Upper lobe of right lung (tissue), 1 donor: ENCODE measurements at regions not wholly inside any gene's neighbourhood (a gene's known extent, or its start where the extent isn't known, plus 50 kb on each side); places are given as distances from the start of the nearest gene placed in this dataset.

Experiments used
- ATAC-seq: fragments of 200-7000 bp; cut with Tn5 transposase; one replicate; pipeline ENCODE4 v1.9.1; 2020; ENCODE audit warnings: mild to moderate bottlenecking, moderate library complexity
- DNase-seq: peaks from one replicate; pipeline ENCODE4 v3.0.0-alpha.2; 2020
- H3K27ac ChIP-seq: fragments of 200-600 bp; one replicate; pipeline ENCODE4 v1.8.0; 2022
- H3K27me3 ChIP-seq: fragments of 200-600 bp; one replicate; pipeline ENCODE4 v1.8.0; 2022; ENCODE audit warnings: mild to moderate bottlenecking
- H3K36me3 ChIP-seq: fragments of 200-600 bp; one replicate; pipeline ENCODE4 v1.8.0; 2022
- H3K4me1 ChIP-seq: fragments of 200-600 bp; one replicate; pipeline ENCODE4 v1.8.0; 2022
- H3K4me3 ChIP-seq: fragments of 200-600 bp; one replicate; pipeline ENCODE4 v1.8.0; 2022; ENCODE audit warnings: mild to moderate bottlenecking
- H3K9me3 ChIP-seq: fragments of 200-600 bp; one replicate; pipeline ENCODE4 v1.8.0; 2022
- CTCF ChIP-seq: fragments of 200-600 bp; IDR thresholded peaks from one replicate; pipeline ENCODE4 v1.8.0; 2022; ENCODE audit warnings: antibody characterized with exemption
- intact Hi-C: fragments of 100-400 bp; cut with DNase I; formaldehyde crosslinking; loops from one replicate; pipeline ENCODE4 v1.11.0; 2022
- donor health status: DM: no; HTN: yes; CAD: no; lungs with severe emphysema.

GRCh38 chr3:180319461-180319860 is 282.5 kb upstream of the TTC14 start:
- no peak for ATAC-seq
- Histone ChIP-seq H3K9me3 (no peaks in the 10 kb centered on the region), H3K27me3 (no peaks in the 10 kb centered on the region), H3K36me3 (no peaks in the 10 kb centered on the region), H3K27ac (no peak overlapping the region), H3K4me1 (no peaks in the 10 kb centered on the region), H3K4me3 (no peak overlapping the region)
- DNase-seq: no peak
- no peak for TF ChIP-seq CTCF
- intact Hi-C loops: no loop called here

GRCh38 chr3:180320631-180321030 is 281.3 kb upstream of the TTC14 start:
- intact Hi-C loops: no loop called here
- no peaks in the 10 kb centered on the region for H3K4me1 ChIP-seq
- H3K27me3 ChIP-seq: no peaks in the 10 kb centered on the region
- no peak overlapping the region for H3K27ac ChIP-seq
- H3K9me3 ChIP-seq: no peaks in the 10 kb centered on the region
- no peaks in the 10 kb centered on the region for H3K36me3 ChIP-seq
- DNase-seq (no peak), ATAC-seq (no peak)
- no peak overlapping the region for H3K4me3 ChIP-seq
- TF ChIP-seq CTCF: no peak

GRCh38 chr3:180321534-180321933 is 280.4 kb upstream of the TTC14 start:
- DNase-seq: no peak
- no peaks in the 10 kb centered on the region for H3K9me3 ChIP-seq
- TF ChIP-seq CTCF: no peak
- H3K4me1 ChIP-seq: no peaks in the 10 kb centered on the region
- intact Hi-C loops: no loop called here
- no peaks in the 10 kb centered on the region for H3K27me3 ChIP-seq
- no peaks in the 10 kb centered on the region for H3K36me3 ChIP-seq
- H3K27ac ChIP-seq: no peak overlapping the region
- no peak for ATAC-seq
- no peak overlapping the region for H3K4me3 ChIP-seq

- no peak for TF ChIP-seq CTCF
- ATAC-seq (no peak), DNase-seq (no peak)
- H3K27me3 ChIP-seq: no peaks in the 10 kb centered on the region
- H3K4me3 ChIP-seq: no peak overlapping the region
- no peaks in the 10 kb centered on the region for H3K4me1 ChIP-seq
- H3K36me3 ChIP-seq: no peaks in the 10 kb centered on the region
- no peak overlapping the region for H3K27ac ChIP-seq
- intact Hi-C loops: no loop called here
- no peaks in the 10 kb centered on the region for H3K9me3 ChIP-seq
These were observed 279.1 kb upstream of the TTC14 start for GRCh38 chr3:180322829-180323228.

- no peaks in the 10 kb centered on the region for H3K27me3 ChIP-seq
- no peak overlapping the region for H3K27ac ChIP-seq
- ATAC-seq (no peak), DNase-seq (no peak)
- intact Hi-C loops: no loop called here
- no peaks in the 10 kb centered on the region for H3K4me1 ChIP-seq
- no peaks in the 10 kb centered on the region for H3K36me3 ChIP-seq
- no peak for TF ChIP-seq CTCF
- H3K4me3 ChIP-seq: no peak overlapping the region
- no peaks in the 10 kb centered on the region for H3K9me3 ChIP-seq
These were observed 277.2 kb upstream of the TTC14 start for GRCh38 chr3:180324791-180325190.

- no peak overlapping the region for H3K27ac ChIP-seq
- H3K36me3 ChIP-seq: no peaks in the 10 kb centered on the region
- intact Hi-C loops: no loop called here
- TF ChIP-seq CTCF: no peak
- no peak overlapping the region for H3K4me3 ChIP-seq
- peak; percentile 12 for ATAC-seq
- no peaks in the 10 kb centered on the region for H3K9me3 ChIP-seq
- H3K27me3 ChIP-seq: no peaks in the 10 kb centered on the region
- H3K4me1 ChIP-seq: no peaks in the 10 kb centered on the region
- no peak for DNase-seq
These were observed 276.4 kb upstream of the TTC14 start for GRCh38 chr3:180325533-180325932.
